Calu3 (cell line): ENCODE measurements at regions not wholly inside any gene's neighbourhood (a gene's known extent, or its start where the extent isn't known, plus 50 kb on each side); places are given as distances from the start of the nearest gene placed in this dataset.

Experiments used
- BruUV-seq: library from RNA; stranded (reverse); fragments of 400-500 nt; replicated peaks from 2 replicates; lab custom pipeline; 2021; lab: Mats Ljungman, UMichigan
- CTCF ChIA-PET: fragments of 300-600 bp; sonication (Branson Sonifier 250); formaldehyde crosslinking; loops from one replicate; lab custom pipeline; 2022; ENCODE audit warnings: antibody characterized with exemption; lab: Charles Lee
- DNase-seq: peaks from one replicate; pipeline ENCODE4 v3.0.0; 2022
- H3K27ac Mint-ChIP-seq: one replicate; pipeline ENCODE4 v1.8.0; 2022; ENCODE audit warnings: mixed read lengths; ENCODE audit not compliant: unreplicated experiment
- H3K27me3 Mint-ChIP-seq: one replicate; pipeline ENCODE4 v1.8.0; 2022; ENCODE audit warnings: mixed read lengths; ENCODE audit not compliant: unreplicated experiment
- H3K36me3 Mint-ChIP-seq: one replicate; pipeline ENCODE4 v1.8.0; 2022; ENCODE audit warnings: mild to moderate bottlenecking, moderate library complexity, mixed read lengths; ENCODE audit not compliant: insufficient read depth, unreplicated experiment
- H3K4me1 Mint-ChIP-seq: one replicate; pipeline ENCODE4 v1.8.0; 2022; ENCODE audit warnings: mild to moderate bottlenecking, low read depth, mixed read lengths; ENCODE audit not compliant: unreplicated experiment
- H3K4me3 Mint-ChIP-seq: one replicate; pipeline ENCODE4 v1.8.0; 2022; ENCODE audit warnings: mild to moderate bottlenecking, low read depth, moderate library complexity, mixed read lengths; ENCODE audit not compliant: unreplicated experiment
- H3K9me3 Mint-ChIP-seq: one replicate; pipeline ENCODE4 v1.8.0; 2022; ENCODE audit warnings: low read depth, mixed read lengths; ENCODE audit not compliant: unreplicated experiment
- CTCF ChIP-seq: fragments of 200-600 bp; IDR thresholded peaks from one replicate; pipeline ENCODE4 v1.8.0; 2022; ENCODE audit warnings: antibody characterized with exemption; ENCODE audit not compliant: unreplicated experiment
- intact Hi-C: fragments of 100-400 bp; cut with micrococcal nuclease; formaldehyde crosslinking; loops from one replicate; pipeline ENCODE4 v1.10.0; 2022; ENCODE audit not compliant: unreplicated experiment

GRCh38 chr5:56345352-56345751 lies 112.2 kb upstream of the ANKRD55 start:
- CTCF ChIA-PET, result no interaction called here
- H3K9me3 Mint-ChIP-seq, result peaks cover 3% of the 10 kb centered on the region
- intact Hi-C loops, result no loop called here
- H3K27ac Mint-ChIP-seq, result no peak overlapping the region
- no TSS peak for BruUV-seq
- DNase-seq, result no peak
- H3K36me3 Mint-ChIP-seq, result no peaks in the 10 kb centered on the region
- H3K4me3 Mint-ChIP-seq, result no peak overlapping the region
- no peaks in the 10 kb centered on the region for H3K27me3 Mint-ChIP-seq
- peaks cover 40% of the 10 kb centered on the region for H3K4me1 Mint-ChIP-seq
- TF ChIP-seq CTCF, result no peak

- peaks cover 5% of the 10 kb centered on the region for H3K9me3 Mint-ChIP-seq
- TF ChIP-seq CTCF, result no peak
- CTCF ChIA-PET, result no interaction called here
- H3K27me3 Mint-ChIP-seq, result no peaks in the 10 kb centered on the region
- no peak for DNase-seq
- intact Hi-C loops, result no loop called here
- no peaks in the 10 kb centered on the region for H3K36me3 Mint-ChIP-seq
- no peak overlapping the region for H3K4me3 Mint-ChIP-seq
- no TSS peak for BruUV-seq
- H3K4me1 Mint-ChIP-seq, result peaks cover 33% of the 10 kb centered on the region
- H3K27ac Mint-ChIP-seq, result no peak overlapping the region
These were observed 111.5 kb upstream of the ANKRD55 start for GRCh38 chr5:56344594-56344993.

- BruUV-seq, result no TSS peak
- peaks cover 9% of the 10 kb centered on the region for H3K9me3 Mint-ChIP-seq
- no peak overlapping the region for H3K27ac Mint-ChIP-seq
- no peak for TF ChIP-seq CTCF
- H3K4me1 Mint-ChIP-seq, result peaks cover 27% of the 10 kb centered on the region
- no peaks in the 10 kb centered on the region for H3K36me3 Mint-ChIP-seq
- intact Hi-C loops, result no loop called here
- CTCF ChIA-PET, result no interaction called here
- DNase-seq, result no peak
- H3K27me3 Mint-ChIP-seq, result no peaks in the 10 kb centered on the region
- no peak overlapping the region for H3K4me3 Mint-ChIP-seq
These were observed 110.9 kb upstream of the ANKRD55 start for GRCh38 chr5:56343988-56344387.

- no peak for TF ChIP-seq CTCF
- no peak for DNase-seq
- Mint-ChIP-seq H3K36me3 (no peaks in the 10 kb centered on the region), H3K27ac (peak overlapping the region; percentile 13), H3K4me1 (peaks cover 20% of the 10 kb centered on the region), H3K4me3 (no peak overlapping the region), H3K27me3 (no peaks in the 10 kb centered on the region), H3K9me3 (peaks cover 13% of the 10 kb centered on the region)
- intact Hi-C loops, result no loop called here
- no TSS peak for BruUV-seq
- CTCF ChIA-PET, result no interaction called here
These were observed 109.5 kb upstream of the ANKRD55 start for GRCh38 chr5:56342616-56343015.
